GM23338 (cell line): ENCODE measurements at regions not wholly inside any gene's neighbourhood (a gene's known extent, or its start where the extent isn't known, plus 50 kb on each side); places are given as distances from the start of the nearest gene placed in this dataset.

Experiments used
- ATAC-seq: fragments of 200-7000 bp; cut with Tn5 transposase; 3 replicates; pipeline ENCODE4 v1.9.1; 2020
- DNase-seq: peaks from one replicate; pipeline ENCODE4 v3.0.0-alpha.2; 2015; ENCODE audit warnings: low spot score
- H2AFZ ChIP-seq: fragments of 200-600 bp; sonication (generic); 2 replicates; pipeline ENCODE4 v1.8.0; 2016; ENCODE audit warnings: antibody characterized with exemption, mild to moderate bottlenecking, moderate library complexity
- H3F3A ChIP-seq: fragments of 200-600 bp; sonication (generic); replicated peaks from 2 replicates; pipeline ENCODE4 v1.8.0; 2017; ENCODE audit warnings: antibody characterized with exemption, mixed run types, low read depth
- H3K27ac ChIP-seq: fragments of 200-600 bp; sonication (generic); 2 replicates; pipeline ENCODE4 v1.6.1; 2016; ENCODE audit warnings: low read depth
- H3K27me3 ChIP-seq: fragments of 200-600 bp; sonication (generic); 2 replicates; pipeline ENCODE4 v1.8.0; 2016; ENCODE audit warnings: mild to moderate bottlenecking, mixed run types, moderate library complexity; ENCODE audit not compliant: insufficient read depth
- H3K36me3 ChIP-seq: fragments of 200-600 bp; sonication (generic); 2 replicates; pipeline ENCODE4 v1.8.0; 2016; ENCODE audit warnings: mild to moderate bottlenecking; ENCODE audit not compliant: insufficient read depth
- H3K4me1 ChIP-seq: fragments of 200-600 bp; sonication (generic); 2 replicates; pipeline ENCODE4 v1.8.0; 2016; ENCODE audit warnings: mild to moderate bottlenecking, moderate library complexity; ENCODE audit not compliant: insufficient read depth
- H3K4me2 ChIP-seq: fragments of 200-600 bp; sonication (generic); 2 replicates; pipeline ENCODE4 v1.7.1; 2017; ENCODE audit warnings: mixed run types
- H3K4me3 ChIP-seq: fragments of 200-600 bp; sonication (generic); 2 replicates; pipeline ENCODE4 v1.6.1; 2016; ENCODE audit warnings: mixed run types
- H3K79me2 ChIP-seq: fragments of 200-600 bp; sonication (generic); replicated peaks from 2 replicates; pipeline ENCODE4 v1.8.0; 2017; ENCODE audit warnings: mild to moderate bottlenecking; ENCODE audit not compliant: insufficient read depth
- H3K9me2 ChIP-seq: fragments of 200-600 bp; sonication (generic); 2 replicates; pipeline ENCODE4 v1.8.0; 2017; ENCODE audit not compliant: insufficient read depth
- H4K20me1 ChIP-seq: fragments of 200-600 bp; sonication (generic); replicated peaks from 2 replicates; pipeline ENCODE4 v1.8.0; 2017; ENCODE audit warnings: mild to moderate bottlenecking; ENCODE audit not compliant: insufficient read depth
- H3K27ac Mint-ChIP-seq: 2 replicates; pipeline ENCODE4 v1.8.0; 2020; ENCODE audit warnings: inconsistent platforms, mild to moderate bottlenecking, moderate library complexity, mixed read lengths
- H3K27me3 Mint-ChIP-seq: 3 replicates; pipeline ENCODE4 v1.8.0; 2022; ENCODE audit warnings: low read depth, mild to moderate bottlenecking, moderate library complexity, mixed read lengths, inconsistent platforms; ENCODE audit not compliant: insufficient read depth, poor library complexity
- H3K36me3 Mint-ChIP-seq: 3 replicates; pipeline ENCODE4 v1.8.0; 2021; ENCODE audit warnings: low read depth, mild to moderate bottlenecking, inconsistent platforms, moderate library complexity, mixed read lengths
- H3K4me1 Mint-ChIP-seq: 3 replicates; pipeline ENCODE4 v1.8.0; 2020; ENCODE audit warnings: mild to moderate bottlenecking, inconsistent platforms, mixed read lengths
- H3K4me3 Mint-ChIP-seq: 3 replicates; pipeline ENCODE4 v1.8.0; 2021; ENCODE audit warnings: moderate library complexity, mild to moderate bottlenecking, inconsistent platforms, mixed read lengths
- H3K9me3 Mint-ChIP-seq: 3 replicates; pipeline ENCODE4 v1.8.0; 2020; ENCODE audit warnings: moderate library complexity, mild to moderate bottlenecking, inconsistent platforms, mixed read lengths
- CREB1 ChIP-seq: fragments of 250-450 bp; sonication (Bioruptor Pico); IDR thresholded peaks from 2 replicates; pipeline ENCODE4 v1.5.0; 2020; ENCODE audit warnings: low read depth, mild to moderate bottlenecking, moderate library complexity
- CTCF ChIP-seq, 2 experiments: fragments of 200-600 bp in 1 of 2; sonication (generic) in 1 of 2; conservative IDR thresholded peaks; 2 replicates each; pipeline versions ENCODE4 v1.5.1 to v1.6.1; 2016 to 2017; ENCODE audit warnings: antibody characterized with exemption in 2 of 2, low read depth in 2 of 2, mild to moderate bottlenecking in 2 of 2, moderate library complexity in 1 of 2
- ETS1 ChIP-seq: IDR thresholded peaks from 2 replicates; pipeline ENCODE4 v1.6.1; 2016; ENCODE audit warnings: antibody characterized with exemption
- EZH2 ChIP-seq: fragments of 200-600 bp; sonication (generic); IDR thresholded peaks from one replicate; pipeline ENCODE4 v1.8.0; 2017; ENCODE audit warnings: antibody characterized with exemption, mild to moderate bottlenecking, low read depth; ENCODE audit not compliant: unreplicated experiment
- EZH2phosphoT487 ChIP-seq: fragments of 200-600 bp; sonication (generic); IDR thresholded peaks from one replicate; pipeline ENCODE4 v1.8.1; 2018; ENCODE audit warnings: antibody characterized with exemption; ENCODE audit not compliant: unreplicated experiment
- JUNB ChIP-seq: IDR thresholded peaks from one replicate; pipeline ENCODE4 v1.6.1; 2016; ENCODE audit warnings: antibody characterized with exemption; ENCODE audit not compliant: unreplicated experiment
- NANOG ChIP-seq: IDR thresholded peaks from 2 replicates; pipeline ENCODE4 v1.6.1; 2016; ENCODE audit warnings: antibody characterized with exemption, borderline replicate concordance
- POLR2AphosphoS5 ChIP-seq: IDR thresholded peaks from 2 replicates; pipeline ENCODE4 v1.6.1; 2016; ENCODE audit warnings: antibody characterized with exemption, low read depth
- REST ChIP-seq: IDR thresholded peaks from one replicate; pipeline ENCODE4 v1.6.1; 2018; ENCODE audit warnings: antibody characterized with exemption; ENCODE audit not compliant: unreplicated experiment
- STAT1 ChIP-seq: IDR thresholded peaks from one replicate; pipeline ENCODE4 v1.6.1; 2016; ENCODE audit warnings: antibody characterized with exemption; ENCODE audit not compliant: unreplicated experiment
- ZNF114 ChIP-seq: fragments of 250-450 bp; sonication (Bioruptor Pico); IDR thresholded peaks from 2 replicates; pipeline ENCODE4 v1.5.0; 2020; ENCODE audit warnings: mild to moderate bottlenecking, moderate library complexity
- ZNF331 ChIP-seq: fragments of 250-450 bp; sonication (Bioruptor Pico); IDR thresholded peaks from 2 replicates; pipeline ENCODE4 v1.5.0; 2020; ENCODE audit warnings: low read depth, mild to moderate bottlenecking, moderate library complexity
- ZNF462 ChIP-seq: fragments of 250-450 bp; sonication (Bioruptor Pico); IDR thresholded peaks from 2 replicates; pipeline ENCODE4 v1.5.0; 2020; ENCODE audit warnings: mild to moderate bottlenecking, moderate library complexity

GRCh38 chr3:67204951-67205350, 206.8 kb downstream of the KBTBD8 start:
- Histone ChIP-seq H2AFZ (no peak overlapping the region), H3K4me3 (no peak overlapping the region), H3K27ac (no peak overlapping the region), H3K36me3 (no peaks in the 10 kb centered on the region), H3K9me2 (no peaks in the 10 kb centered on the region), H3K27me3 (no peaks in the 10 kb centered on the region), H3K79me2 (no peaks in the 10 kb centered on the region), H4K20me1 (no peaks in the 10 kb centered on the region), H3F3A (no peaks in the 10 kb centered on the region), H3K4me2 (no peak overlapping the region), H3K4me1 (no peaks in the 10 kb centered on the region)
- Mint-ChIP-seq H3K27me3 (peaks cover 3% of the 10 kb centered on the region), H3K36me3 (no peaks in the 10 kb centered on the region), H3K27ac (no peak overlapping the region), H3K9me3 (no peaks in the 10 kb centered on the region), H3K4me3 (no peak overlapping the region), H3K4me1 (no peaks in the 10 kb centered on the region; the same call in 2 of the 3 replicates)
- no peak for ATAC-seq
- DNase-seq = no peak
- TF ChIP-seq EZH2phosphoT487 = no peak
- no peak for TF ChIP-seq STAT1
- no peak for TF ChIP-seq ZNF331 (CRISPR knock-in tag)
- no peak for TF ChIP-seq CREB1 (CRISPR knock-in tag)
- no peak for TF ChIP-seq JUNB
- TF ChIP-seq ETS1 = no peak
- TF ChIP-seq CTCF (conservative IDR thresholded peaks at IDR 0.05; ENCODE audit: low read depth in 2 of 2) = no peak
- no peak for TF ChIP-seq REST
- no peak for TF ChIP-seq POLR2AphosphoS5
- no peak for TF ChIP-seq NANOG
- TF ChIP-seq EZH2 = no peak
- no peak for TF ChIP-seq ZNF114 (CRISPR knock-in tag)
- TF ChIP-seq ZNF462 = no peak
